ENCODE measurements at regions not wholly inside any gene's neighbourhood (a gene's known extent, or its start where the extent isn't known, plus 50 kb on each side); places are given as distances from the start of the nearest gene placed in this dataset.
"Not testable (repeated sequence)": the region's sequence is repeated elsewhere in the genome, so short reads cannot be mapped to it uniquely, and the experiment has no call there.

- H3K27me3 Mint-ChIP-seq; H3K36me3 Mint-ChIP-seq (ENCODE audit: insufficient read depth); H3K9me3 Mint-ChIP-seq; H3K4me3 Mint-ChIP-seq; H3K4me1 Mint-ChIP-seq (ENCODE audit: low read depth in 2 of 2); ATAC-seq (replicated peaks); H3K27ac Mint-ChIP-seq; DNase-seq: not testable (repeated sequence)
Observed at GRCh38 chr17:20521532-20521931, 54.2 kb upstream of the LGALS9B start.

GRCh38 chr17:20518462-20518861, 51.1 kb upstream of the LGALS9B start:
- H3K9me3 Mint-ChIP-seq; DNase-seq; ATAC-seq (replicated peaks); H3K27me3 Mint-ChIP-seq; H3K4me3 Mint-ChIP-seq; H3K36me3 Mint-ChIP-seq (ENCODE audit: insufficient read depth); H3K27ac Mint-ChIP-seq; H3K4me1 Mint-ChIP-seq (ENCODE audit: low read depth in 2 of 2): not testable (repeated sequence)

GRCh38 chr17:20517392-20517791, 50.1 kb upstream of the LGALS9B start:
- H3K27ac Mint-ChIP-seq; H3K36me3 Mint-ChIP-seq (ENCODE audit: insufficient read depth); DNase-seq; H3K27me3 Mint-ChIP-seq; H3K9me3 Mint-ChIP-seq; H3K4me1 Mint-ChIP-seq (ENCODE audit: low read depth in 2 of 2); H3K4me3 Mint-ChIP-seq: not testable (repeated sequence)
- peak; percentile 41 for ATAC-seq (replicated peaks)
